H9 (cell line): ENCODE measurements at regions not wholly inside any gene's neighbourhood (a gene's known extent, or its start where the extent isn't known, plus 50 kb on each side); places are given as distances from the start of the nearest gene placed in this dataset.

Experiments
- DNase-seq: peaks from one replicate; pipeline ENCODE4 v3.0.0-alpha.2; 2017
- H2AFZ ChIP-seq: one replicate; pipeline ENCODE4 v1.6.1; 2013; ENCODE audit warnings: mild to moderate bottlenecking, low read length, control low read depth, moderate library complexity
- H2AK5ac ChIP-seq: 2 replicates; pipeline ENCODE4 v1.6.1; 2013; ENCODE audit warnings: low read length, control low read depth, mixed read lengths; ENCODE audit not compliant: insufficient read length
- H2BK120ac ChIP-seq: one replicate; pipeline ENCODE4 v1.6.1; 2013; ENCODE audit warnings: low read depth, mild to moderate bottlenecking, low read length, control low read depth, inconsistent platforms; ENCODE audit not compliant: poor library complexity, severe bottlenecking
- H2BK12ac ChIP-seq: 2 replicates; pipeline ENCODE4 v1.6.1; 2013; ENCODE audit warnings: low read length, control low read depth, mixed read lengths, low read depth; ENCODE audit not compliant: insufficient read length
- H2BK15ac ChIP-seq: 2 replicates; pipeline ENCODE4 v1.6.1; 2013; ENCODE audit warnings: low read depth, low read length, control low read depth
- H2BK20ac ChIP-seq: one replicate; pipeline ENCODE4 v1.6.1; 2013; ENCODE audit warnings: low read depth, mild to moderate bottlenecking, low read length, control low read depth, inconsistent platforms; ENCODE audit not compliant: poor library complexity, severe bottlenecking
- H2BK5ac ChIP-seq: 2 replicates; pipeline ENCODE4 v1.6.1; 2013; ENCODE audit warnings: low read length, control low read depth, mixed read lengths; ENCODE audit not compliant: insufficient read length
- H3K14ac ChIP-seq: 2 replicates; pipeline ENCODE4 v1.6.1; 2013; ENCODE audit warnings: low read length, control low read depth; ENCODE audit not compliant: insufficient read depth
- H3K18ac ChIP-seq: 2 replicates; pipeline ENCODE4 v1.6.1; 2013; ENCODE audit warnings: low read depth, mild to moderate bottlenecking, mixed read lengths, low read length, control low read depth; ENCODE audit not compliant: insufficient read length
- H3K23ac ChIP-seq: 2 replicates; pipeline ENCODE4 v1.6.1; 2013; ENCODE audit warnings: low read length, control low read depth, mixed read lengths, low read depth; ENCODE audit not compliant: insufficient read length
- H3K23me2 ChIP-seq: 2 replicates; pipeline ENCODE4 v1.6.1; 2013; ENCODE audit warnings: low read depth, mild to moderate bottlenecking, mixed read lengths, low read length, control low read depth; ENCODE audit not compliant: insufficient read length, poor library complexity, severe bottlenecking
- H3K27ac ChIP-seq: 2 replicates; pipeline ENCODE4 v1.5.1; 2013; ENCODE audit warnings: low read length, control low read depth, mixed read lengths, low read depth; ENCODE audit not compliant: insufficient read length
- H3K27me3 ChIP-seq: 2 replicates; pipeline ENCODE4 v1.6.1; 2013; ENCODE audit warnings: low read length, control low read depth, inconsistent platforms; ENCODE audit not compliant: insufficient read depth
- H3K4ac ChIP-seq: 2 replicates; pipeline ENCODE4 v1.6.1; 2013; ENCODE audit warnings: low read depth, mild to moderate bottlenecking, control low read depth, inconsistent platforms, low read length, moderate library complexity
- H3K4me1 ChIP-seq: 2 replicates; pipeline ENCODE4 v1.6.1; 2013; ENCODE audit warnings: low read length, control low read depth, inconsistent platforms; ENCODE audit not compliant: insufficient read depth
- H3K4me2 ChIP-seq: 2 replicates; pipeline ENCODE4 v1.6.1; 2013; ENCODE audit warnings: low read length, control low read depth, mixed read lengths; ENCODE audit not compliant: insufficient read length, insufficient read depth
- H3K56ac ChIP-seq: 2 replicates; pipeline ENCODE4 v1.6.1; 2013; ENCODE audit warnings: low read depth, mild to moderate bottlenecking, mixed read lengths, low read length, control low read depth; ENCODE audit not compliant: insufficient read length
- H3K79me1 ChIP-seq: 2 replicates; pipeline ENCODE4 v1.6.1; 2013; ENCODE audit warnings: low read depth, mild to moderate bottlenecking, moderate library complexity, low read length, control low read depth, inconsistent platforms; ENCODE audit not compliant: insufficient read depth, poor library complexity, severe bottlenecking
- H3K79me2 ChIP-seq: 2 replicates; pipeline ENCODE4 v1.6.1; 2013; ENCODE audit warnings: low read length, control low read depth, inconsistent platforms; ENCODE audit not compliant: insufficient read depth
- H3K9ac ChIP-seq: 2 replicates; pipeline ENCODE4 v1.6.1; 2013; ENCODE audit warnings: low read length, control low read depth, mixed read lengths; ENCODE audit not compliant: insufficient read length; ENCODE audit errors: extremely low read depth
- H3K9me3 ChIP-seq: one replicate; pipeline ENCODE4 v1.6.1; 2013; ENCODE audit warnings: low read depth, low read length, inconsistent platforms; ENCODE audit not compliant: control insufficient read depth
- H3T11ph ChIP-seq: one replicate; pipeline ENCODE4 v1.6.1; 2013; ENCODE audit warnings: mild to moderate bottlenecking, low read length, control low read depth, inconsistent platforms
- H4K20me1 ChIP-seq: one replicate; pipeline ENCODE4 v1.6.1; 2013; ENCODE audit not compliant: control insufficient read depth, insufficient read length, insufficient read depth
- H4K5ac ChIP-seq: 2 replicates; pipeline ENCODE4 v1.6.1; 2013; ENCODE audit warnings: low read depth, mild to moderate bottlenecking, mixed read lengths, low read length, control low read depth; ENCODE audit not compliant: insufficient read length
- H4K8ac ChIP-seq: replicated peaks from 2 replicates; pipeline ENCODE4 v1.6.1; 2013; ENCODE audit warnings: low read length, control low read depth, mixed read lengths, low read depth; ENCODE audit not compliant: insufficient read length
- H4K91ac ChIP-seq: 2 replicates; pipeline ENCODE4 v1.6.1; 2013; ENCODE audit warnings: low read depth, mild to moderate bottlenecking, moderate library complexity, mixed read lengths, low read length, control low read depth; ENCODE audit not compliant: insufficient read length
- H3K27ac Mint-ChIP-seq, 3 experiments: 2 replicates in 2 of 3; 3 replicates in 1 of 3; pipeline ENCODE4 v1.8.0; 2020 to 2021; ENCODE audit warnings: mixed read lengths in 3 of 3, mild to moderate bottlenecking in 1 of 3, moderate library complexity in 1 of 3
- H3K27me3 Mint-ChIP-seq: 2 replicates; pipeline ENCODE4 v1.8.0; 2021; ENCODE audit warnings: low read depth, mild to moderate bottlenecking, moderate library complexity, mixed read lengths
- H3K36me3 Mint-ChIP-seq, 3 experiments: 2 replicates in 2 of 3; 3 replicates in 1 of 3; pipeline ENCODE4 v1.8.0; 2020 to 2021; ENCODE audit warnings: low read depth in 3 of 3, mixed read lengths in 3 of 3; ENCODE audit not compliant: insufficient read depth in 1 of 3
- H3K4me1 Mint-ChIP-seq, 2 experiments: 2 replicates each; pipeline ENCODE4 v1.8.0; 2020; ENCODE audit warnings: mixed read lengths in 2 of 2
- H3K4me3 Mint-ChIP-seq, 2 experiments: 2 replicates in 1 of 2; 3 replicates in 1 of 2; pipeline ENCODE4 v1.8.0; 2020 to 2021; ENCODE audit warnings: mild to moderate bottlenecking in 2 of 2, mixed read lengths in 2 of 2, moderate library complexity in 1 of 2
- H3K9me3 Mint-ChIP-seq, 2 experiments: 2 replicates in 1 of 2; 3 replicates in 1 of 2; pipeline ENCODE4 v1.8.0; 2020; ENCODE audit warnings: mild to moderate bottlenecking in 2 of 2, mixed read lengths in 2 of 2, moderate library complexity in 1 of 2
- WGBS: extraction: QIAGEN DNeasy Blood & Tissue Kit; methylation state at CpG from one replicate; pipeline ENCODE4 v1.1.7; 2013; ENCODE audit warnings: missing lambda C conversion rate, low lambda C conversion rate, mixed read lengths; ENCODE audit not compliant: insufficient read length; ENCODE audit errors: extremely low coverage; 5-methylcytosine and 5-hydroxymethylcytosine counted together
- TF ChIP-seq, protein P1 (sequence below): fragments of 200-600 bp; sonication (generic); conservative IDR thresholded peaks from 3 replicates; pipeline ENCODE4 v1.8.0; 2021; ENCODE audit warnings: antibody characterized with exemption, mild to moderate bottlenecking

GRCh38 chr2:239634769-239635168, 233.9 kb upstream of the HDAC4 start:
- Histone ChIP-seq H4K8ac (no peak overlapping the region), H3T11ph (no peak overlapping the region), H3K27me3 (no peaks in the 10 kb centered on the region), H2BK12ac (no peak overlapping the region), H2AFZ (no peak overlapping the region), H3K4me1 (no peaks in the 10 kb centered on the region; the same call in 1 of the 2 replicates), H3K56ac (no peak overlapping the region), H2BK20ac (no peak overlapping the region), H3K27ac (no peak overlapping the region), H3K23me2 (no peaks in the 10 kb centered on the region), H3K79me1 (no peaks in the 10 kb centered on the region), H2AK5ac (no peak overlapping the region), H3K4ac (no peak overlapping the region), H3K23ac (no peak overlapping the region), H4K5ac (no peak overlapping the region), H3K79me2 (no peaks in the 10 kb centered on the region), H3K9me3 (no peaks in the 10 kb centered on the region), H4K91ac (no peak overlapping the region), H2BK5ac (no peak overlapping the region), H3K9ac (no peak overlapping the region), H4K20me1 (no peaks in the 10 kb centered on the region), H3K14ac (no peak overlapping the region), H2BK120ac (no peak overlapping the region), H3K18ac (no peak overlapping the region), H2BK15ac (no peak overlapping the region), H3K4me2 (no peak overlapping the region)
- Mint-ChIP-seq H3K27ac (no peak overlapping the region), H3K27me3 (peaks cover 16% of the 10 kb centered on the region), H3K4me3 (no peak overlapping the region), H3K4me1 (peaks cover 9 to 10% of the 10 kb centered on the region in 2 experiments), H3K36me3 (no peaks in the 10 kb centered on the region; a peak in 1 of 7 replicates), H3K9me3 (peaks cover 3 to 16% of the 10 kb centered on the region in 2 experiments; a peak in 3 of 5 replicates)
- no peak for DNase-seq
- TF ChIP-seq, protein P1, sequence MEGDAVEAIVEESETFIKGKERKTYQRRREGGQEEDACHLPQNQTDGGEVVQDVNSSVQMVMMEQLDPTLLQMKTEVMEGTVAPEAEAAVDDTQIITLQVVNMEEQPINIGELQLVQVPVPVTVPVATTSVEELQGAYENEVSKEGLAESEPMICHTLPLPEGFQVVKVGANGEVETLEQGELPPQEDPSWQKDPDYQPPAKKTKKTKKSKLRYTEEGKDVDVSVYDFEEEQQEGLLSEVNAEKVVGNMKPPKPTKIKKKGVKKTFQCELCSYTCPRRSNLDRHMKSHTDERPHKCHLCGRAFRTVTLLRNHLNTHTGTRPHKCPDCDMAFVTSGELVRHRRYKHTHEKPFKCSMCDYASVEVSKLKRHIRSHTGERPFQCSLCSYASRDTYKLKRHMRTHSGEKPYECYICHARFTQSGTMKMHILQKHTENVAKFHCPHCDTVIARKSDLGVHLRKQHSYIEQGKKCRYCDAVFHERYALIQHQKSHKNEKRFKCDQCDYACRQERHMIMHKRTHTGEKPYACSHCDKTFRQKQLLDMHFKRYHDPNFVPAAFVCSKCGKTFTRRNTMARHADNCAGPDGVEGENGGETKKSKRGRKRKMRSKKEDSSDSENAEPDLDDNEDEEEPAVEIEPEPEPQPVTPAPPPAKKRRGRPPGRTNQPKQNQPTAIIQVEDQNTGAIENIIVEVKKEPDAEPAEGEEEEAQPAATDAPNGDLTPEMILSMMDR: no peak
- no CpG with 5 or more reads among the region's 4 CpGs for WGBS
